H1 (cell line): ENCODE measurements at regions not wholly inside any gene's neighbourhood (a gene's known extent, or its start where the extent isn't known, plus 50 kb on each side); places are given as distances from the start of the nearest gene placed in this dataset.

Experiments used
- CTCF ChIA-PET: fragments of 300-600 bp; sonication (Branson Sonifier 250); formaldehyde crosslinking; loops from one replicate; lab custom pipeline; 2021; ENCODE audit not compliant: partially characterized antibody; lab: Charles Lee
- POLR2A ChIA-PET: fragments of 300-600 bp; sonication (Branson Sonifier 250); formaldehyde crosslinking; loops from one replicate; lab custom pipeline; 2021; ENCODE audit warnings: inconsistent platforms; ENCODE audit not compliant: partially characterized antibody; lab: Charles Lee
- DNase-seq, 2 experiments: peaks; one replicate each; pipeline versions ENCODE4 v3.0.0 to v3.0.0-alpha.2; 2010 to 2022; ENCODE audit warnings: low spot score in 2 of 2, low read depth in 1 of 2, mixed read lengths in 1 of 2
- FAIRE-seq: peaks from 2 replicates; lab custom pipeline; 2011; peaks lifted over from hg19 to GRCh38; lab: Jason Lieb, UNC
- H2AFZ ChIP-seq: 2 replicates; pipeline ENCODE4 v1.8.1; 2012; ENCODE audit warnings: low read length, inconsistent platforms
- H2AK5ac ChIP-seq: 2 replicates; pipeline ENCODE4 v1.6.1; 2013; ENCODE audit warnings: low read depth, low read length
- H2BK120ac ChIP-seq: replicated peaks from 2 replicates; pipeline ENCODE3; 2013; ENCODE audit warnings: low read depth, low read length, inconsistent platforms
- H2BK12ac ChIP-seq: 2 replicates; pipeline ENCODE4 v1.6.1; 2013; ENCODE audit warnings: low read depth, low read length
- H2BK15ac ChIP-seq: 2 replicates; pipeline ENCODE4 v1.6.1; 2013; ENCODE audit warnings: low read length
- H2BK20ac ChIP-seq: 2 replicates; pipeline ENCODE4 v1.6.1; 2013; ENCODE audit warnings: low read length
- H2BK5ac ChIP-seq: 2 replicates; pipeline ENCODE4 v1.6.1; 2013; ENCODE audit warnings: low read depth, low read length
- H3K14ac ChIP-seq: 2 replicates; pipeline ENCODE4 v1.6.1; 2013; ENCODE audit warnings: inconsistent platforms; ENCODE audit not compliant: insufficient read length
- H3K18ac ChIP-seq: 2 replicates; pipeline ENCODE4 v1.6.1; 2013; ENCODE audit warnings: low read length; ENCODE audit errors: extremely low read depth
- H3K23ac ChIP-seq: 2 replicates; pipeline ENCODE4 v1.6.1; 2013; ENCODE audit warnings: inconsistent platforms; ENCODE audit not compliant: insufficient read length
- H3K23me2 ChIP-seq: 2 replicates; pipeline ENCODE4 v1.6.1; 2013; ENCODE audit warnings: low read depth, low read length
- H3K27ac ChIP-seq: 2 replicates; pipeline ENCODE4 v1.6.1; 2011; ENCODE audit warnings: low read depth, low read length, inconsistent platforms
- H3K27me3 ChIP-seq, 4 experiments: replicated peaks in 1 of 4; 1 replicate in 1 of 4; 2 replicates in 3 of 4; pipeline versions ENCODE4 v1.6.1 to v1.8.1; 2011 to 2013; ENCODE audit warnings: low read length in 3 of 4, mild to moderate bottlenecking in 3 of 4, inconsistent platforms in 2 of 4, mixed read lengths in 2 of 4, moderate library complexity in 1 of 4; ENCODE audit not compliant: control insufficient read depth in 3 of 4, insufficient read depth in 3 of 4; ENCODE audit errors: extremely low read depth in 1 of 4
- H3K36me3 ChIP-seq, 4 experiments: 2 replicates each; pipeline versions ENCODE4 v1.6.1 to v1.8.1; 2011 to 2013; ENCODE audit warnings: mild to moderate bottlenecking in 4 of 4, low read length in 3 of 4, moderate library complexity in 2 of 4, control low read depth in 1 of 4, inconsistent platforms in 1 of 4; ENCODE audit not compliant: insufficient read depth in 4 of 4, control insufficient read depth in 2 of 4
- H3K4ac ChIP-seq: replicated peaks from 2 replicates; pipeline ENCODE3; 2013; ENCODE audit warnings: low read length, low read depth, mixed read lengths, inconsistent platforms; ENCODE audit not compliant: insufficient read length
- H3K4me1 ChIP-seq, 4 experiments: replicated peaks in 1 of 4; 1 replicate in 1 of 4; 2 replicates in 3 of 4; pipeline versions ENCODE4 v1.6.1 to v1.8.1; 2011 to 2013; ENCODE audit warnings: low read length in 3 of 4, inconsistent platforms in 2 of 4, mixed read lengths in 1 of 4; ENCODE audit not compliant: insufficient read depth in 4 of 4, control insufficient read depth in 3 of 4
- H3K4me2 ChIP-seq, 2 experiments: 2 replicates each; pipeline versions ENCODE4 v1.6.1 to v1.8.1; 2011 to 2013; ENCODE audit warnings: low read depth in 2 of 2, low read length in 2 of 2, control low read depth in 1 of 2, inconsistent platforms in 1 of 2, mild to moderate bottlenecking in 1 of 2; ENCODE audit not compliant: insufficient read depth in 1 of 2
- H3K4me3 ChIP-seq, 4 experiments: fragments of 200-600, 300-600 bp in 1 of 4; sonication (generic), shearing (Covaris generic), sonication (Bioruptor Twin) in 1 of 4; 2 replicates each; pipeline versions ENCODE4 v1.5.1 to v1.8.1; 2011 to 2016; ENCODE audit warnings: low read length in 4 of 4, low read depth in 3 of 4, control low read depth in 2 of 4, inconsistent platforms in 2 of 4, mild to moderate bottlenecking in 2 of 4, mixed read lengths in 1 of 4, moderate library complexity in 1 of 4; ENCODE audit not compliant: insufficient read depth in 2 of 4; ENCODE audit errors: extremely low read depth in 1 of 4
- H3K56ac ChIP-seq: replicated peaks from 2 replicates; pipeline ENCODE3; 2013; ENCODE audit warnings: low read depth, mild to moderate bottlenecking, mixed read lengths, low read length, inconsistent platforms; ENCODE audit not compliant: insufficient read length
- H3K79me1 ChIP-seq: 2 replicates; pipeline ENCODE4 v1.6.1; 2013; ENCODE audit warnings: low read depth, low read length, control low read depth
- H3K79me2 ChIP-seq, 2 experiments: 2 replicates each; pipeline versions ENCODE4 v1.6.1 to v1.8.1; 2012 to 2013; ENCODE audit warnings: low read length in 2 of 2, mild to moderate bottlenecking in 2 of 2, inconsistent platforms in 1 of 2; ENCODE audit not compliant: insufficient read depth in 2 of 2, control insufficient read depth in 1 of 2
- H3K9ac ChIP-seq, 4 experiments: replicated peaks in 1 of 4; 1 replicate in 1 of 4; 2 replicates in 3 of 4; pipeline versions ENCODE4 v1.6.1 to v1.8.1; 2011 to 2013; ENCODE audit warnings: low read depth in 3 of 4, low read length in 3 of 4, control low read depth in 2 of 4, mild to moderate bottlenecking in 2 of 4, moderate library complexity in 2 of 4, inconsistent platforms in 1 of 4; ENCODE audit errors: extremely low read depth in 1 of 4
- H3K9me3 ChIP-seq, 2 experiments: 2 replicates each; pipeline versions ENCODE4 v1.6.1 to v1.8.1; 2012 to 2013; ENCODE audit warnings: mild to moderate bottlenecking in 2 of 2, moderate library complexity in 2 of 2, control low read depth in 1 of 2, inconsistent platforms in 1 of 2, low read depth in 1 of 2, low read length in 1 of 2, mixed read lengths in 1 of 2; ENCODE audit not compliant: insufficient read depth in 2 of 2
- H4K20me1 ChIP-seq, 2 experiments: replicated peaks in 1 of 2; 2 replicates each; pipeline versions ENCODE3 to v1.8.1; 2011 to 2013; ENCODE audit warnings: inconsistent platforms in 2 of 2, low read length in 2 of 2, mild to moderate bottlenecking in 1 of 2; ENCODE audit not compliant: insufficient read depth in 2 of 2, control insufficient read depth in 1 of 2
- H4K5ac ChIP-seq: 2 replicates; pipeline ENCODE4 v1.6.1; 2013; ENCODE audit warnings: low read length, low read depth, mixed read lengths, inconsistent platforms; ENCODE audit not compliant: insufficient read length
- H4K8ac ChIP-seq: 2 replicates; pipeline ENCODE4 v1.8.0; 2013; ENCODE audit warnings: mild to moderate bottlenecking, moderate library complexity, low read length, inconsistent platforms; ENCODE audit not compliant: insufficient read depth; ENCODE audit errors: extremely low read depth
- H4K91ac ChIP-seq: replicated peaks from 2 replicates; pipeline ENCODE3; 2013; ENCODE audit warnings: low read length, mixed read lengths, inconsistent platforms; ENCODE audit not compliant: insufficient read length
- EGR1 ChIP-seq: IDR thresholded peaks from 2 replicates; pipeline ENCODE4 v1.6.1; 2011; ENCODE audit warnings: low read depth, low read length, borderline replicate concordance
- EP300 ChIP-seq, 2 experiments: IDR thresholded peaks; 1 replicate in 1 of 2; 2 replicates in 1 of 2; pipeline ENCODE4 v1.6.1; 2011 to 2012; ENCODE audit warnings: low read depth in 2 of 2, low read length in 2 of 2, mild to moderate bottlenecking in 2 of 2, borderline replicate concordance in 1 of 2, inconsistent platforms in 1 of 2, moderate library complexity in 1 of 2
- EZH2 ChIP-seq: fragments of 200-600 bp; sonication (generic); IDR thresholded peaks from 2 replicates; pipeline ENCODE4 v1.7.1; 2012; ENCODE audit warnings: low read depth, mild to moderate bottlenecking, moderate library complexity, low read length, inconsistent platforms; ENCODE audit not compliant: severe bottlenecking
- GABPA ChIP-seq: IDR thresholded peaks from 2 replicates; pipeline ENCODE4 v1.6.1; 2011; ENCODE audit warnings: mild to moderate bottlenecking, low read length, moderate library complexity, borderline replicate concordance; ENCODE audit not compliant: insufficient read depth
- GTF2F1 ChIP-seq: IDR thresholded peaks from 2 replicates; pipeline ENCODE4 v1.6.1; 2012; ENCODE audit warnings: low read depth, low read length, improper control_type of control experiment, borderline replicate concordance
- JUND ChIP-seq: IDR thresholded peaks from 2 replicates; pipeline ENCODE4 v1.6.1; 2011; ENCODE audit warnings: mild to moderate bottlenecking, improper control_type of control experiment, low read length
- KDM1A ChIP-seq: fragments of 200-600, 300-600 bp; sonication (generic); IDR thresholded peaks from 2 replicates; pipeline ENCODE4 v1.7.1; 2016; ENCODE audit warnings: mild to moderate bottlenecking, low read length, borderline replicate concordance
- KDM4A ChIP-seq: IDR thresholded peaks from one replicate; pipeline ENCODE4 v1.7.1; 2012; ENCODE audit warnings: low read depth, mild to moderate bottlenecking, moderate library complexity, low read length, inconsistent platforms; ENCODE audit not compliant: severe bottlenecking
- RBBP5 ChIP-seq: IDR thresholded peaks from 2 replicates; pipeline ENCODE4 v1.7.1; 2012; ENCODE audit warnings: low read depth, mild to moderate bottlenecking, inconsistent platforms, low read length, moderate library complexity, borderline replicate concordance
- RFX5 ChIP-seq: IDR thresholded peaks from 2 replicates; pipeline ENCODE4 v1.6.1; 2011; ENCODE audit warnings: low read depth, low read length, improper control_type of control experiment, borderline replicate concordance
- RXRA ChIP-seq: IDR thresholded peaks from 2 replicates; pipeline ENCODE4 v1.6.1; 2011; ENCODE audit warnings: low read depth, mild to moderate bottlenecking, low read length, moderate library complexity; ENCODE audit not compliant: insufficient read depth
- SP1 ChIP-seq: IDR thresholded peaks from 2 replicates; pipeline ENCODE4 v1.6.1; 2011; ENCODE audit warnings: low read depth, low read length
- SUZ12 ChIP-seq: fragments of 200-600 bp; sonication (generic); IDR thresholded peaks from 2 replicates; pipeline ENCODE4 v1.6.1; 2012; ENCODE audit warnings: mild to moderate bottlenecking, inconsistent platforms, low read length, moderate library complexity, mixed read lengths
- TBP ChIP-seq: IDR thresholded peaks from 2 replicates; pipeline ENCODE4 v1.6.1; 2011; ENCODE audit warnings: low read depth, low read length, improper control_type of control experiment
- WGBS, 2 experiments: shearing (Covaris generic) in 1 of 2; methylation state at CpG; one replicate each; pipeline versions ENCODE4 v1.1.6 to v1.1.7; 2013 to 2015; ENCODE audit warnings: low lambda C conversion rate in 2 of 2, mixed read lengths in 2 of 2, inconsistent platforms in 1 of 2, low coverage in 1 of 2, missing lambda C conversion rate in 1 of 2; ENCODE audit not compliant: insufficient replicate concordance in 2 of 2, insufficient coverage in 1 of 2, insufficient read length in 1 of 2; ENCODE audit errors: extremely low coverage in 1 of 2, missing lambda C conversion rate in 1 of 2; 5-methylcytosine and 5-hydroxymethylcytosine counted together
- TF ChIP-seq, protein P1 (sequence below): IDR thresholded peaks from 2 replicates; pipeline ENCODE4 v1.6.1; 2011; ENCODE audit warnings: low read depth, mild to moderate bottlenecking, low read length; ENCODE audit not compliant: insufficient read depth

DNA sequence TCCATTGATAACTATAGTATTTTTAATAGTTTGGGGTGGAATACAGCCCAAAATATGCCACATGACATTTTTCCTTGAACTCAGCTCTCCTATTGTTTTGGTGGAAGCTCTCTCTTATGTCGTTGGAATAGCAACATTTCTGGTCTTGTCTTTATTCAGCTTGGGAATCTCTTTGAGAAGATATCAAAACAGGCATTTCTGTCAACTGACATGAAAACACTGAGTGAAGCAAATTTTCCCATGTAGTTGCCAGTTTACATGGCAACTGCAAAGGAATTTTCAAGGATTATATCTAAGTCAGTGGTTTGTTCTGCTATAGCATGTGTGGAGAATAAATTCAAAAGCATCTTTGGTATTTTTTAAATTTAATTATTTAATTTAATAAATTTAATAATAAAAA is 863.5 kb upstream of the CDH8 start:
- POLR2A ChIA-PET: no interaction called here
- Histone ChIP-seq H3K18ac (no peak overlapping the region), H2BK120ac (no peak overlapping the region), H4K20me1 (no peaks in the 10 kb centered on the region), H3K27me3 (no peaks in the 10 kb centered on the region), H3K4me3 (no peak overlapping the region), H2BK5ac (no peak overlapping the region), H3K56ac (no peak overlapping the region), H3K36me3 (no peaks in the 10 kb centered on the region), H4K8ac (no peak overlapping the region), H4K5ac (no peak overlapping the region), H3K4ac (no peak overlapping the region), H3K27ac (no peak overlapping the region), H3K79me2 (no peaks in the 10 kb centered on the region), H3K23ac (no peak overlapping the region), H2BK12ac (no peak overlapping the region), H3K23me2 (no peaks in the 10 kb centered on the region), H3K9ac (no peak overlapping the region), H4K91ac (no peak overlapping the region), H3K79me1 (no peaks in the 10 kb centered on the region), H3K9me3 (no peaks in the 10 kb centered on the region), H2BK15ac (no peak overlapping the region), H2AFZ (no peak overlapping the region), H3K4me2 (no peak overlapping the region), H2AK5ac (no peak overlapping the region), H2BK20ac (no peak overlapping the region), H3K14ac (no peak overlapping the region), H3K4me1 (no peaks in the 10 kb centered on the region)
- CTCF ChIA-PET: no interaction called here
- WGBS, 2 experiments: 95% methylated on average over 1 of the region's 1 CpG; no CpG with 5 or more reads in 1 of the 2 experiments
- FAIRE-seq (no peak), DNase-seq (no peak)
- TF ChIP-seq JUND: no peak
- TF ChIP-seq, protein P1, sequence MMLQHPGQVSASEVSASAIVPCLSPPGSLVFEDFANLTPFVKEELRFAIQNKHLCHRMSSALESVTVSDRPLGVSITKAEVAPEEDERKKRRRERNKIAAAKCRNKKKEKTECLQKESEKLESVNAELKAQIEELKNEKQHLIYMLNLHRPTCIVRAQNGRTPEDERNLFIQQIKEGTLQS: no peak
- no peak for TF ChIP-seq GTF2F1
- no peak for TF ChIP-seq EP300 (IDR thresholded peaks at IDR 0.05; ENCODE audit: borderline replicate concordance in 1 of 2, low read depth in 2 of 2, low read length in 2 of 2)
- no peak for TF ChIP-seq EZH2
- no peak for TF ChIP-seq RXRA
- TF ChIP-seq GABPA: no peak
- TF ChIP-seq TBP: no peak
- TF ChIP-seq SP1: no peak
- no peak for TF ChIP-seq EGR1
- no peak for TF ChIP-seq KDM1A
- no peak for TF ChIP-seq KDM4A
- TF ChIP-seq SUZ12: no peak
- no peak for TF ChIP-seq RFX5
- TF ChIP-seq RBBP5: no peak
